Right atrium auricular region (tissue), 2 donors: ENCODE measurements at regions not wholly inside any gene's neighbourhood (a gene's known extent, or its start where the extent isn't known, plus 50 kb on each side); places are given as distances from the start of the nearest gene placed in this dataset.

Experiments
- DNase-seq: peaks from one replicate; pipeline ENCODE4 v3.0.0-alpha.2; 2019; ENCODE audit warnings: low spot score
- H3K27ac ChIP-seq, 2 donors: fragments of 200-600 bp; sonication (generic); 1 replicate in 1 of 2; 2 replicates in 1 of 2; pipeline ENCODE4 v1.5.1; 2016 to 2019
- H3K27me3 ChIP-seq, 2 donors: fragments of 200-600 bp; sonication (generic); one replicate each; pipeline versions ENCODE4 v1.5.1 to v1.6.0; 2017 to 2019
- H3K36me3 ChIP-seq: fragments of 200-600 bp; sonication (generic); one replicate; pipeline ENCODE4 v1.5.1; 2016
- H3K4me1 ChIP-seq, 2 donors: fragments of 200-600 bp; sonication (generic); one replicate each; pipeline versions ENCODE4 v1.5.1 to v1.6.0; 2017 to 2019
- H3K4me3 ChIP-seq, 2 donors: fragments of 200-600 bp; sonication (generic); 1 replicate in 1 of 2; 2 replicates in 1 of 2; pipeline ENCODE4 v1.5.1; 2017 to 2019; ENCODE audit warnings: mild to moderate bottlenecking in 1 of 2, moderate library complexity in 1 of 2
- H3K9me3 ChIP-seq, 2 donors: fragments of 200-600 bp; sonication (generic); one replicate each; pipeline ENCODE4 v1.5.1; 2019
- CTCF ChIP-seq, 2 donors: fragments of 200-600 bp; sonication (generic); IDR thresholded peaks; one replicate each; pipeline ENCODE4 v1.5.1; 2019; ENCODE audit warnings: antibody characterized with exemption in 2 of 2

GRCh38 chr5:96509316-96509715, 76.3 kb upstream of the PCSK1 start:
- TF ChIP-seq CTCF (IDR thresholded peaks at IDR 0.05) = no peak
- Histone ChIP-seq H3K4me1 (no peaks in the 10 kb centered on the region), H3K27ac (no peak overlapping the region), H3K27me3 (no peaks in the 10 kb centered on the region), H3K9me3 (no peaks in the 10 kb centered on the region), H3K36me3 (no peaks in the 10 kb centered on the region), H3K4me3 (no peak overlapping the region)
- no peak for DNase-seq

- Histone ChIP-seq H3K36me3 (no peaks in the 10 kb centered on the region), H3K27me3 (no peaks in the 10 kb centered on the region), H3K9me3 (no peaks in the 10 kb centered on the region), H3K4me3 (no peak overlapping the region), H3K4me1 (no peaks in the 10 kb centered on the region), H3K27ac (no peak overlapping the region)
- no peak for DNase-seq
- TF ChIP-seq CTCF (IDR thresholded peaks at IDR 0.05) = no peak
These were observed 76.8 kb upstream of the PCSK1 start for GRCh38 chr5:96509721-96510350.

- no peaks in the 10 kb centered on the region for H3K9me3 ChIP-seq
- H3K27me3 ChIP-seq = no peaks in the 10 kb centered on the region
- no peaks in the 10 kb centered on the region for H3K36me3 ChIP-seq
- no peak for DNase-seq
- no peaks in the 10 kb centered on the region for H3K4me1 ChIP-seq
- no peak for TF ChIP-seq CTCF (IDR thresholded peaks at IDR 0.05)
- no peak overlapping the region for H3K27ac ChIP-seq
- no peak overlapping the region for H3K4me3 ChIP-seq
These were observed 83.6 kb upstream of the PCSK1 start for GRCh38 chr5:96516631-96517071.

- TF ChIP-seq CTCF (IDR thresholded peaks at IDR 0.05) = no peak
- Histone ChIP-seq H3K4me1 (no peaks in the 10 kb centered on the region), H3K9me3 (no peaks in the 10 kb centered on the region), H3K4me3 (no peak overlapping the region), H3K27ac (no peak overlapping the region), H3K27me3 (no peaks in the 10 kb centered on the region), H3K36me3 (no peaks in the 10 kb centered on the region)
- DNase-seq = no peak
These were observed 84.2 kb upstream of the PCSK1 start for GRCh38 chr5:96517295-96517694.

- no peak for TF ChIP-seq CTCF (IDR thresholded peaks at IDR 0.05)
- no peak for DNase-seq
- Histone ChIP-seq H3K4me3 (no peak overlapping the region), H3K36me3 (no peaks in the 10 kb centered on the region), H3K9me3 (no peaks in the 10 kb centered on the region), H3K4me1 (no peaks in the 10 kb centered on the region), H3K27me3 (no peaks in the 10 kb centered on the region), H3K27ac (no peak overlapping the region)
These were observed 87.3 kb upstream of the PCSK1 start for GRCh38 chr5:96520345-96520744.
